ENCODE measurements at regions not wholly inside any gene's neighbourhood (a gene's known extent, or its start where the extent isn't known, plus 50 kb on each side); places are given as distances from the start of the nearest gene placed in this dataset. TPM values are rescaled to one million over a fixed set of nuclear protein-coding genes. Genes with fewer than 3 reads are reported as not detected.

GRCh38 chr7:54485044-54485443, 57.1 kb upstream of the VSTM2A start:
- Histone ChIP-seq H3K4me2 (ENCODE audit: insufficient read depth, low read length) (no peak overlapping the region), H3K4me1 (ENCODE audit: control insufficient read depth, extremely low read depth, insufficient read depth, low read length) (no peaks in the 10 kb centered on the region), H3K27me3 (ENCODE audit: control insufficient read depth in 2 of 2, insufficient read depth in 2 of 2, low read length in 2 of 2) (no peaks in the 10 kb centered on the region), H4K20me1 (replicated peaks; ENCODE audit: control insufficient read depth, extremely low read depth, insufficient read depth, low read length) (no peaks in the 10 kb centered on the region), H3K4me3 (replicated peaks in 1 of 3; ENCODE audit: insufficient read depth in 1 of 3, low read depth in 1 of 3, low read length in 3 of 3) (no peak overlapping the region), H3K79me2 (ENCODE audit: control insufficient read depth, insufficient read depth, low read length) (no peaks in the 10 kb centered on the region), H3K9me1 (replicated peaks; ENCODE audit: control insufficient read depth, extremely low read depth, insufficient read depth, low read length) (no peaks in the 10 kb centered on the region), H3K27ac (ENCODE audit: insufficient read depth, low read depth, low read length) (no peak overlapping the region), H2AFZ (ENCODE audit: low read depth, low read length) (no peak overlapping the region), H3K9me3 (replicated peaks; ENCODE audit: control insufficient read depth, insufficient read depth, low read length) (no peaks in the 10 kb centered on the region), H3K9ac (replicated peaks; ENCODE audit: extremely low read depth, insufficient read depth, low read length) (no peak overlapping the region), H3K36me3 (ENCODE audit: control insufficient read depth in 2 of 2, extremely low read depth in 1 of 2, insufficient read depth in 2 of 2, low read length in 2 of 2) (no peaks in the 10 kb centered on the region)
- TF ChIP-seq MAX (IDR thresholded peaks at IDR 0.05; ENCODE audit: insufficient read depth, insufficient read length) (no peak), EZH2 (IDR thresholded peaks at IDR 0.05; ENCODE audit: borderline replicate concordance, low read depth, low read length, severe bottlenecking) (no peak)
- TF ChIP-seq, protein P1, sequence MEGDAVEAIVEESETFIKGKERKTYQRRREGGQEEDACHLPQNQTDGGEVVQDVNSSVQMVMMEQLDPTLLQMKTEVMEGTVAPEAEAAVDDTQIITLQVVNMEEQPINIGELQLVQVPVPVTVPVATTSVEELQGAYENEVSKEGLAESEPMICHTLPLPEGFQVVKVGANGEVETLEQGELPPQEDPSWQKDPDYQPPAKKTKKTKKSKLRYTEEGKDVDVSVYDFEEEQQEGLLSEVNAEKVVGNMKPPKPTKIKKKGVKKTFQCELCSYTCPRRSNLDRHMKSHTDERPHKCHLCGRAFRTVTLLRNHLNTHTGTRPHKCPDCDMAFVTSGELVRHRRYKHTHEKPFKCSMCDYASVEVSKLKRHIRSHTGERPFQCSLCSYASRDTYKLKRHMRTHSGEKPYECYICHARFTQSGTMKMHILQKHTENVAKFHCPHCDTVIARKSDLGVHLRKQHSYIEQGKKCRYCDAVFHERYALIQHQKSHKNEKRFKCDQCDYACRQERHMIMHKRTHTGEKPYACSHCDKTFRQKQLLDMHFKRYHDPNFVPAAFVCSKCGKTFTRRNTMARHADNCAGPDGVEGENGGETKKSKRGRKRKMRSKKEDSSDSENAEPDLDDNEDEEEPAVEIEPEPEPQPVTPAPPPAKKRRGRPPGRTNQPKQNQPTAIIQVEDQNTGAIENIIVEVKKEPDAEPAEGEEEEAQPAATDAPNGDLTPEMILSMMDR (IDR thresholded peaks at IDR 0.05; ENCODE audit: extremely low read depth in 1 of 2, insufficient read depth in 1 of 2, low read depth in 1 of 2, low read length in 2 of 2), result no peak
- DNase-seq (ENCODE audit: low read depth, low spot score), result no peak
- dilution Hi-C loops (cut with MboI; ENCODE audit: extremely low pct_ligation_motif_present, low sequenced_read_pairs) (no loop called here), intact Hi-C loops (cut with micrococcal nuclease) (no loop called here)
- no peak for FAIRE-seq
- CTCF ChIA-PET, result no interaction called here
- POLR2A ChIA-PET, result no interaction called here
- BruUV-seq (replicated peaks), result no TSS peak

Small RNA genes lying in the stretch of these regions (small RNA-seq; reads per million reads assigned to genes)
- gene AC074348.1 (ENCODE audit: insufficient read depth, insufficient read length, low read depth, low replicate concordance) (not detected), gene RNU2-29P (ENCODE audit: insufficient read depth, insufficient read length, low read depth, low replicate concordance) (not detected)

Data from endothelial cell of umbilical vein (primary cell).